HepG2 (cell line): ENCODE measurements at regions not wholly inside any gene's neighbourhood (a gene's known extent, or its start where the extent isn't known, plus 50 kb on each side); places are given as distances from the start of the nearest gene placed in this dataset.

Experiments
- ATAC-seq: fragments of 200-7000 bp; cut with Tn5 transposase; 3 replicates; pipeline ENCODE4 v1.9.1; 2020; ENCODE audit warnings: mild to moderate bottlenecking, moderate library complexity
- BruUV-seq: library from RNA; stranded (reverse); fragments of 400-500 nt; replicated peaks from 2 replicates; lab custom pipeline; 2021; lab: Mats Ljungman, UMichigan
- CTCF ChIA-PET: fragments of 300-600 bp; formaldehyde crosslinking; extraction: SDS; loops from one replicate; lab custom pipeline; 2021; ENCODE audit warnings: low total read pairs, inconsistent platforms, low intra/inter-chr PET ratio; lab: Yijun Ruan, JAX
- POLR2A ChIA-PET: fragments of 350-600 bp; sonication (Branson Sonifier 250); formaldehyde crosslinking; loops from one replicate; lab custom pipeline; 2020; ENCODE audit warnings: antibody characterized with exemption, inconsistent platforms; lab: Yijun Ruan, JAX
- DNase-seq: peaks from one replicate; pipeline ENCODE4 v3.0.0-alpha.2; 2015; ENCODE audit warnings: low spot score
- FAIRE-seq: peaks from 3 replicates; lab custom pipeline; 2011; peaks lifted over from hg19 to GRCh38; lab: Jason Lieb, UNC
- H2AFZ ChIP-seq: one replicate; pipeline ENCODE4 v1.6.1; 2011; ENCODE audit warnings: low read length, inconsistent platforms
- H3K27ac ChIP-seq: fragments of 300-600 bp; 3 replicates; pipeline ENCODE4 v1.8.0; 2011; ENCODE audit warnings: mixed run types, mild to moderate bottlenecking, mixed read lengths, low read length, inconsistent platforms; ENCODE audit not compliant: insufficient read depth; ENCODE audit errors: extremely low read length
- H3K27me3 ChIP-seq, 2 experiments: fragments of 200-600 bp in 1 of 2; 2 replicates in 1 of 2; 3 replicates in 1 of 2; pipeline versions ENCODE4 v1.6.0 to v1.8.0; 2011; ENCODE audit warnings: low read length in 2 of 2, mild to moderate bottlenecking in 2 of 2, moderate library complexity in 2 of 2, inconsistent platforms in 1 of 2; ENCODE audit not compliant: insufficient read depth in 2 of 2, control insufficient read depth in 1 of 2
- H3K36me3 ChIP-seq, 2 experiments: fragments of 200-600 bp in 1 of 2; replicated peaks in 1 of 2; 2 replicates in 1 of 2; 3 replicates in 1 of 2; pipeline versions ENCODE4 v1.5.1 to v1.8.0; 2011; ENCODE audit warnings: low read length in 2 of 2, inconsistent platforms in 1 of 2; ENCODE audit not compliant: insufficient read depth in 2 of 2, control insufficient read depth in 1 of 2
- H3K4me1 ChIP-seq: 2 replicates; pipeline ENCODE4 v1.5.1; 2012; ENCODE audit warnings: low read length, inconsistent platforms; ENCODE audit not compliant: insufficient read depth
- H3K4me2 ChIP-seq: 2 replicates; pipeline ENCODE4 v1.6.0; 2011; ENCODE audit warnings: low read depth, low read length, inconsistent platforms
- H3K4me3 ChIP-seq, 3 experiments: fragments of 200-600 bp in 1 of 3; sonication (generic), shearing (Covaris generic) in 1 of 3; replicated peaks in 1 of 3; 2 replicates each; pipeline ENCODE4 v1.5.1; 2011 to 2016; ENCODE audit warnings: low read length in 3 of 3, inconsistent platforms in 2 of 3, low read depth in 2 of 3, mild to moderate bottlenecking in 2 of 3, control low read depth in 1 of 3, mixed read lengths in 1 of 3; ENCODE audit not compliant: insufficient read depth in 1 of 3
- H3K79me2 ChIP-seq: one replicate; pipeline ENCODE4 v1.6.1; 2011; ENCODE audit warnings: low read length, inconsistent platforms; ENCODE audit not compliant: insufficient read depth
- H3K9ac ChIP-seq: 2 replicates; pipeline ENCODE4 v1.6.0; 2011; ENCODE audit warnings: mild to moderate bottlenecking, low read depth, low read length, inconsistent platforms; ENCODE audit not compliant: insufficient read depth
- H3K9me3 ChIP-seq: 2 replicates; pipeline ENCODE4 v1.5.1; 2012; ENCODE audit warnings: mild to moderate bottlenecking, low read length
- H4K20me1 ChIP-seq: 2 replicates; pipeline ENCODE4 v1.6.0; 2011; ENCODE audit warnings: inconsistent platforms, mild to moderate bottlenecking, low read length, moderate library complexity; ENCODE audit not compliant: insufficient read depth
- ARNT ChIP-seq: fragments of 450-650 bp; IDR thresholded peaks from 2 replicates; pipeline ENCODE4 v1.6.1; 2017
- HNF1A ChIP-seq, 2 experiments: sonication (generic) in 1 of 2; formaldehyde crosslinking in 1 of 2; IDR thresholded peaks; 2 replicates each; pipeline versions ENCODE4 v1.4.0 to v1.6.1; 2016 to 2020; ENCODE audit warnings: borderline replicate concordance in 1 of 2, low read depth in 1 of 2, mild to moderate bottlenecking in 1 of 2, missing genetic modification reagents in 1 of 2
- NFYB ChIP-seq: sonication (generic); formaldehyde crosslinking; IDR thresholded peaks from 2 replicates; pipeline ENCODE4 v1.4.0; 2020; ENCODE audit warnings: missing genetic modification reagents
- TERF1 ChIP-seq: sonication (generic); formaldehyde crosslinking; IDR thresholded peaks from 2 replicates; pipeline ENCODE4 v1.8.0; 2022; ENCODE audit warnings: mild to moderate bottlenecking, missing genetic modification reagents, moderate library complexity
- YEATS2 ChIP-seq: sonication (generic); formaldehyde crosslinking; IDR thresholded peaks from 2 replicates; pipeline ENCODE4 v1.4.0; 2020; ENCODE audit warnings: missing genetic modification reagents, borderline replicate concordance
- ZMAT5 ChIP-seq: sonication (generic); formaldehyde crosslinking; IDR thresholded peaks from 2 replicates; pipeline ENCODE4 v1.5.0; 2020; ENCODE audit warnings: mild to moderate bottlenecking, low read depth, missing genetic modification reagents, borderline replicate concordance
- ZNF263 ChIP-seq: sonication (generic); formaldehyde crosslinking; IDR thresholded peaks from 2 replicates; pipeline ENCODE4 v1.4.0; 2020; ENCODE audit warnings: missing genetic modification reagents
- ZNF616 ChIP-seq: sonication (generic); formaldehyde crosslinking; IDR thresholded peaks from 2 replicates; pipeline ENCODE4 v1.5.0; 2020; ENCODE audit warnings: low read depth, mild to moderate bottlenecking, missing genetic modification reagents
- WGBS: methylation state at CpG from one replicate; pipeline ENCODE4 v1.1.6; 2017; ENCODE audit warnings: low lambda C conversion rate; 5-methylcytosine and 5-hydroxymethylcytosine counted together
- in situ Hi-C: cut with HindIII; loops from 2 replicates; pipeline ENCODE4 v1.10.0; 2017; ENCODE audit warnings: low pct_unique_long_range_greater_than_20kb; ENCODE audit not compliant: extremely low pct_ligation_motif_present
- intact Hi-C: fragments of 100-400 bp; cut with micrococcal nuclease; formaldehyde crosslinking; loops from one replicate; pipeline ENCODE4 v1.10.0; 2022; ENCODE audit not compliant: unreplicated experiment
- TF ChIP-seq, protein P1 (sequence below): sonication (generic); formaldehyde crosslinking; IDR thresholded peaks from 2 replicates; pipeline ENCODE4 v1.4.0; 2020; ENCODE audit warnings: missing genetic modification reagents
- TF ChIP-seq, protein P2 (sequence below): sonication (generic); formaldehyde crosslinking; IDR thresholded peaks from 2 replicates; pipeline ENCODE4 v1.4.0; 2020; ENCODE audit warnings: missing genetic modification reagents

- no peaks in the 10 kb centered on the region for H3K4me1 ChIP-seq
- no peaks in the 10 kb centered on the region for H3K79me2 ChIP-seq
- H3K36me3 ChIP-seq, result no peaks in the 10 kb centered on the region
- FAIRE-seq, result no peak
- no peak for DNase-seq
- in situ Hi-C loops (no loop called here), intact Hi-C loops (no loop called here)
- H4K20me1 ChIP-seq, result no peaks in the 10 kb centered on the region
- 0% methylated on average over 2 of the region's 2 CpGs for WGBS
- H3K9ac ChIP-seq, result no peak overlapping the region
- ChIA-PET CTCF (no interaction called here), POLR2A (no interaction called here)
- H2AFZ ChIP-seq, result no peak overlapping the region
- H3K27me3 ChIP-seq, result no peaks in the 10 kb centered on the region
- H3K4me2 ChIP-seq, result no peak overlapping the region
- BruUV-seq, result no TSS peak
- TF ChIP-seq ARNT (no peak), HNF1A (IDR thresholded peaks at IDR 0.05; ENCODE audit: low read depth) (no peak), HNF1A (CRISPR knock-in tag; IDR thresholded peaks at IDR 0.05; ENCODE audit: borderline replicate concordance) (no peak), ZNF616 (CRISPR knock-in tag) (no peak)
- no peaks in the 10 kb centered on the region for H3K9me3 ChIP-seq
- no peak overlapping the region for H3K27ac ChIP-seq
- no peak overlapping the region for H3K4me3 ChIP-seq
- ATAC-seq, result no peak
Measured at GRCh38 chr15:93497291-93497690, 408.3 kb upstream of the RGMA start.

- intact Hi-C loops, result no loop called here
- H3K4me1 ChIP-seq, result no peaks in the 10 kb centered on the region
- H3K4me3 ChIP-seq, result no peak overlapping the region
- FAIRE-seq (no peak), ATAC-seq (no peak), DNase-seq (no peak)
- H3K27ac ChIP-seq, result no peak overlapping the region
- in situ Hi-C loops, result no loop called here
- H3K4me2 ChIP-seq, result no peak overlapping the region
- no peaks in the 10 kb centered on the region for H3K36me3 ChIP-seq
- CTCF ChIA-PET, result no interaction called here
- BruUV-seq, result no TSS peak
- H2AFZ ChIP-seq, result no peak overlapping the region
- 1% methylated on average over 5 of the region's 5 CpGs for WGBS
- H3K9ac ChIP-seq, result no peak overlapping the region
- no peaks in the 10 kb centered on the region for H3K79me2 ChIP-seq
- POLR2A ChIA-PET, result no interaction called here
- H3K27me3 ChIP-seq, result no peaks in the 10 kb centered on the region
- no peaks in the 10 kb centered on the region for H3K9me3 ChIP-seq
- H4K20me1 ChIP-seq, result no peaks in the 10 kb centered on the region
- TF ChIP-seq, protein P1, sequence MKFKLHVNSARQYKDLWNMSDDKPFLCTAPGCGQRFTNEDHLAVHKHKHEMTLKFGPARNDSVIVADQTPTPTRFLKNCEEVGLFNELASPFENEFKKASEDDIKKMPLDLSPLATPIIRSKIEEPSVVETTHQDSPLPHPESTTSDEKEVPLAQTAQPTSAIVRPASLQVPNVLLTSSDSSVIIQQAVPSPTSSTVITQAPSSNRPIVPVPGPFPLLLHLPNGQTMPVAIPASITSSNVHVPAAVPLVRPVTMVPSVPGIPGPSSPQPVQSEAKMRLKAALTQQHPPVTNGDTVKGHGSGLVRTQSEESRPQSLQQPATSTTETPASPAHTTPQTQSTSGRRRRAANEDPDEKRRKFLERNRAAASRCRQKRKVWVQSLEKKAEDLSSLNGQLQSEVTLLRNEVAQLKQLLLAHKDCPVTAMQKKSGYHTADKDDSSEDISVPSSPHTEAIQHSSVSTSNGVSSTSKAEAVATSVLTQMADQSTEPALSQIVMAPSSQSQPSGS (CRISPR knock-in tag), result no peak
- TF ChIP-seq YEATS2 (CRISPR knock-in tag), result no peak
- no peak for TF ChIP-seq TERF1 (CRISPR knock-in tag)
- TF ChIP-seq, protein P2, sequence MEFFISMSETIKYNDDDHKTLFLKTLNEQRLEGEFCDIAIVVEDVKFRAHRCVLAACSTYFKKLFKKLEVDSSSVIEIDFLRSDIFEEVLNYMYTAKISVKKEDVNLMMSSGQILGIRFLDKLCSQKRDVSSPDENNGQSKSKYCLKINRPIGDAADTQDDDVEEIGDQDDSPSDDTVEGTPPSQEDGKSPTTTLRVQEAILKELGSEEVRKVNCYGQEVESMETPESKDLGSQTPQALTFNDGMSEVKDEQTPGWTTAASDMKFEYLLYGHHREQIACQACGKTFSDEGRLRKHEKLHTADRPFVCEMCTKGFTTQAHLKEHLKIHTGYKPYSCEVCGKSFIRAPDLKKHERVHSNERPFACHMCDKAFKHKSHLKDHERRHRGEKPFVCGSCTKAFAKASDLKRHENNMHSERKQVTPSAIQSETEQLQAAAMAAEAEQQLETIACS (CRISPR knock-in tag), result no peak
- TF ChIP-seq ZNF263 (CRISPR knock-in tag), result no peak
- no peak for TF ChIP-seq ZMAT5 (CRISPR knock-in tag)
- TF ChIP-seq NFYB, result no peak
Measured at GRCh38 chr15:93496888-93497287, 407.9 kb upstream of the RGMA start.
